ENCODE measurements at regions not wholly inside any gene's neighbourhood (a gene's known extent, or its start where the extent isn't known, plus 50 kb on each side); places are given as distances from the start of the nearest gene placed in this dataset.

DNA sequence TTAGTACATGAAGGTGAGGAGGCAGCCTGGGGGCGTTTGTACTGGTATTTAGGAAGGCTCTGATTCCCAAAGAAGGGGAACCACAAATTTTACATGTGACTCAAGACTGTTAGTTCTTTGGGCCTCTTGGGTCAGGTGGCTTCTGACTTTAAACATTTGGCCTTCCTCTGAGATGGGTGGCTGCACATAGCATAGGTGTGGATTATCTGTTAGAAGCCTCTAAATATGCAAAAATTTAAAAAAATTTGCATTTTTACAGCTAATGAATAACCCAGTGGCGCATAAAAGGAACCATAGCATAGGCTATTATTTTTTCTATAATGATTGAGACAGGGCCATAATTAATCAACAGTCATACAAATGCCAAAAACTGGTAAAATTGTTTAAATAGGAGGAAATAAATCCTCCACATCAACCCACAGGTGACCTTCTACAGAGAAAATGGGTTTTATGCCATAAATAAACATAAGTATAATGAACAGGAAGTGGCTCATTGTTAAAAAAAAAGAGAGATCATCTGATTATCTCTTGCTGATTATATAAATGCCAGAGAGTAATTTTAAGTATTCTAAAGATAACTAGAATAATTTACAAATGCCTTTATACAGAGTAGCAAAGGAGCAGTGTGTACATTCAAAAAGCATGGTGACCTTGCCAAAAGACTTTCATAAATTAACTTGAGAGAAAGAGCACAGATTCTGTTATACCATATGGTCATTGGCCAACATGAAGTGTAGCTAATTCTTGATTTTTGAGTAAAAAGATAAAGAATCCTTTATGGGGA lies 284.2 kb upstream of the ATP2B1 start:
- no peak for DNase-seq
- ATAC-seq = no peak

DNA sequence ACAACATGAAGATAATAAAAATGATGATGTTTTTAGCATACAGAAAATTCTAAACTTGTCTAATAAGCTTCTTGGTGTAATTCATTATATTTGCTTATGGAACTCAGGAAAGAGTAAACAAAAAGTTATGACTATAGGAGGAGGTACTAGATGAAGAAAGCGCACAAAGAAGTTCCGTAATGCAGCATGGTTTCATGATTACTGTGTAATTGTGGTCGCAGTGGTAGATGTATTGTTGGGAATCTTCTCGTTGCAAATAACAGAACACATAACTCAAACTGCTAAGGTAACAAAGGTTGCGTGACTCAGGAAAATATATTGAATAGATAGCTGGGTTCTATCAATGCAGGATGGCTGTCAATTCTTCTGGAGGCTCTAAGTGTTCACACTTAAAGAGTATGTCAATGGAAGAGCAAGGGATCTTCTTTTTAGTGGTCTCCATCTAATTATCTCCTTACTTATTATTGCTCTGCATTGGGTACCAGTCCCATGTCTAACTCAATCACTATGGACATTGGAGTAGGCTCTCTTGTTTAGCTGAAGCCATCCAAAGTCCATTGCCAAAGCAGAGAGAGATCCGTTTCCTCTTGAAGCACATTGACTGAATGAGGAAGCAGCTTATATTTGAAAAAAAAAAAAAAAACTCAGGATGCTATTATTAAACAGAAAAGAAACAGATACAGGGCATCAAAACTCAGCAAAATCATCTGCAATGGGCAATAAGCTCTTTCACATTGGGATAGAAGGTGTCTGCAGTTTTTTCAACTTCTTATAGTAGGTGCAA lies 283.4 kb upstream of the ATP2B1 start:
- ATAC-seq = no peak
- DNase-seq = no peak

DNA sequence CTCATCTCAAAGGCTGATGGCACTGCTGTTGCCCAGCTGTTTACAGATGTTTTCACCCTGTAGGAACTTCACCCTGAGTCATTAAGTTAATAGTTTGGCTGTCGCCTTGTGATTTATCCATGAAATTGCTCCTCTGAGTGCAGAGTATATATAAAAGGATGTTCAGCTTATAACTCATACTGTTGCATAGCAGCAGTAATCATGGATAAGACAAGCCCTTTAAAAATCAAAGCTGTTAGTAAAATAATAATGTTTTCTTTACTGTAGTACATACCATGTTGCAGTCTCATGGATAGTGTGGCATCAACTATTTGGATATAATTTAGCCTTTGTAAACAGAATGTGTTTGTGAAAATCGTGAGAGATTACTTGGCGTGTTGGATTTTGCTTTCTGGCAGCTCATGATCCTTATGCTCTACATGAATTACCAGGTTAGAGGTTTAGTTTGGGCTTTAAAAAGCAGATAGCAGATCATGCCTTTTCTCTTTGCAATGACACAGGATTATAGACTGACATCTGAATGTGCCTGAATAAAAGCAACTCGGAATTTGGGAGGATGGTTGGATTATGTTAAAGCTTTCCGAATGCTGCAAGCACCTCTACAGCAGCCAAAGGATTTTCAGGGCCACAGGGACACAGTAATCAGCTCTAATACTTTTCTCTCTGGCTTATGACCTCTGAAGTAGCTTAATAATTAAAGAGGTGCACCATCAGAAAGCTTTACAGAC lies 279.7 kb upstream of the ATP2B1 start:
- ATAC-seq = no peak
- no peak for DNase-seq

DNA sequence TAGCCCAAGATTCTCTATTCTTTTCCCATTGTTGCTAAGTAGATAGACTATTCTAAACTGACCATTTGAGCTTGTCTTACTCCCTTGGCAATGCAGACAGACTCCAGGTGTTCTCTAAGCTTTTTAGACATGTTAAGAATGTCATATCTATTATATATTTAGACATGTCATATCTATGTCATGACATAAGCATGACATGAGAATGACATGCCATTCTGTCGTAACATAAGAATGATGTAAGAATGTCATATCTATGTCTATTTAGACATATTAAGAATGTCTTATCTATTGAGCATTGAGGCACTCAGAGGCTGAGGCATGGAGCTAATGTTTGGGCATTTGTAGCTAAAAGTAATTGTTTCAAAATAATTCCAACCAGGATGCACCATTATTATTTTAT lies 277.3 kb upstream of the ATP2B1 start:
- no peak for ATAC-seq
- no peak for DNase-seq

DNA sequence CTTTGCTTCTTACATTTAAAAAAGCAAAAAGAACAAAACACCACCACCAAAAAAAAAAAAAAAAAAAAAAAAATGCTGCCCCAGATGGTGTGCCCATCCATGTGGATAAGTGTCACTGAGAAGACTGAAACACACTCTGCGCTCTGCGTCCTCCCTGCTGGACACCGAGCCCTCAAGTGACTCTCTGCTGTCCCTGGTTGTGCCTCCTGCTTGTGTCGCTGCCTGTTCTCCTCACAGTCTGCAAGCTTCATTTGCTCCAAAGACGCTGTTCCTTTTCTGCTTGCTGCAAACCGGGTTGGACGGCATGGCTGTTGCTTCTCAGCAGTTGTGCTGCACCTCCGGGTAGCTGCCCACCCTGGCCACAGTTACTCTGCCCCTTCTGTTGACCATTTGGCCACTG lies 276.2 kb upstream of the ATP2B1 start:
- no peak for DNase-seq
- ATAC-seq = no peak

GRCh38 chr12:89983622-89984021 lies 275.0 kb upstream of the ATP2B1 start:
- DNase-seq (no peak), ATAC-seq (no peak)

GRCh38 chr12:89980236-89980635 lies 271.6 kb upstream of the ATP2B1 start:
- DNase-seq (no peak), ATAC-seq (no peak)

GRCh38 chr12:89977405-89978085 lies 268.9 kb upstream of the ATP2B1 start:
- ATAC-seq = no peak

DNA sequence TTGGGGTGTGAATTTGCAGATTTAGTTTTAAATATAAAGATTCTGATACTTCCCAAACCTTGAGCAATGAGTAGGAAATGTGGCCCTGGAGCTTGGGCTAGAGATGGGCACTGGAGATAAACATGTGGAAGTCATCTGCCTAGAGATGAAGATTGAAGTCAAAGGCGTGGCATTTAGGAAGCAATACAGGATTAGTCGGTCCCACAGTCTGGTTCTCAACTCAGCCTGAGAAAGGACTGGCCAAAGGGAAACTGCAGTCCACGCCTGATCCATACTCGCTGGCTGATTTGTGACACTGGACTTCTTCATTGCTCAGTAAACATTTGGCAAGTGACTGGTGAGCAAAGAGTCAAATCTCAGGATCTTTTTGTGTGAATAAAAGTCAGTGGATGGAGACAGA lies 268.2 kb upstream of the ATP2B1 start:
- DNase-seq (no peak), ATAC-seq (no peak)

More at GRCh38 chr12:89977405-89978085, 268.9 kb upstream of the ATP2B1 start:
- no peak for DNase-seq

DNA sequence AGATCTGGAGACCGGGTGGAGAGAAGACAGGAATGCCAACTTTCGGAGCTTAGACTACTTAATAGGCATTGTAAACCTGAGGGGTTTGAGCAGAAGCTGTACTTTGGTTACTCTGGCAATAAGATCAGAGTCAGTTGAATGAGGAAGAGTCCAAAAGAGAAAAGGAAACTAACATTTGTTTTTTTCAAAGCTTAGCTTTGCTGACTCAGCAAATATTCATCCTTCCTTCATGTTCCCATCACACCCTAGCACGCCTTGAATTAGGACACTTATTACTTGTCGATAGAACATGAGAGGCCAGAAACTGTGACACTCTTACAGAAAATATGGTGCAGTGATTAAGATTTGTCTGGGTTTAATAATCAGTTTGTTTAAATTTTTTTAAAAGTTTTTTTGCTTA lies 266.9 kb upstream of the ATP2B1 start:
- DNase-seq (no peak), ATAC-seq (no peak)

DNA sequence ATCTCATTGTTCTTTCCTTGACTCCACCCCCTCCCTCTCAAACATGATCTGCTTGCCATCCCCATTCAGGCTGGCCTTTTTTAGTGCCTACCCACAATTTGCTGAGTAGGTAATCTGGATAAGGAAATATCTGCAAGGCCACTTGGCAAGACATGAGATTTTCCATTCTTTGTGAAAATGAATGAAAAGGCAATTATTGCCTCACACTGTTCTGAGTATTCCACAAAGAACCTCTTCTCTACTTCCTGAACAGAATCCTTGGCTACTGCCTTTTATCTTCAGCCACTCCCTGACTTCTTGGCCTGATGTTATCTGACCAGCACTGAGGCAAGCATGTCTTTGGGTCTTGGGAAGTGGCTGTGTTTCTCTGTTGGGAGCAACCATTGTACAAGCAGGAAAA lies 263.2 kb upstream of the ATP2B1 start:
- DNase-seq (no peak), ATAC-seq (no peak)

GRCh38 chr12:89970722-89971121 lies 262.1 kb upstream of the ATP2B1 start:
- no peak for DNase-seq
- ATAC-seq = no peak

GRCh38 chr12:89969093-89969492 lies 260.5 kb upstream of the ATP2B1 start:
- no peak for ATAC-seq
- DNase-seq = no peak

- ATAC-seq = no peak
- no peak for DNase-seq
These were observed 259.6 kb upstream of the ATP2B1 start for GRCh38 chr12:89968151-89968700.

- DNase-seq (no peak), ATAC-seq (no peak)
These were observed 258.0 kb upstream of the ATP2B1 start for GRCh38 chr12:89966495-89967240.

DNA sequence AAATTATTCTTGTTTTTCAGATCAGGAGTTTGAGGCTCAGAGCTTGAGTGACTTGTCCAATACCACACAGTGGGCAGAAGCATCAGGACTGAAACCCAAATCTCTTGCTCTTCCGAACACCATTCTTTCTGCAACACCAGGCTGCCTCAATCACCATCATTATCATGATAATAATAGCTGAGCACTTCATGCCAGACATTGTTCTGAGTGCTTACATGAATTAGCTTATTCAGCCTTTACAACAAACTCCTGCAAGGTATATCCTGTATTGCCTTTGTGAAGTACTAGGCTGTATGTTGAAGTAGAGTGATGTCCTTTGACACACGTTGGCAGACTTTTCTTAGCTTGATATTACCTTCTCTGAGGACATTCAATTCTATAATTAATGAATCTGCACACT lies 257.4 kb upstream of the ATP2B1 start:
- no peak for DNase-seq
- no peak for ATAC-seq

DNA sequence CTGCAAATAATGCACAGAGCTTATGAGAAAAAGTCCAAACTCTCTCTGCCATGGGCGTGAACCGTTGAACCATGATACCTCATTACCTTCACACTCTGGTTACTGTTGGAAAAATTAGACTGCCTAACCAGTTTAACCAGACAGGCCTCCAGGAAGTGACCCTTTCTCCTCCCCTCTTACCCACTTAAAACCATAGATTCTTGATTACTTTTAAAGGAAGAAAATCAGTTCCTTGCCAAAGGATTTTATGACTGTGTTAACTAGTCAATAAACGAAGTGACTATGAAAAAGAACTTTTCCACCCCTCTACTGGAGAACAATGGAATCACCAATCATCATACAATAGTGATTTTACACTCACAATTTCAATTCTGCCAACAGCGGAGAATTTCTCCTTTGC lies 254.0 kb upstream of the ATP2B1 start:
- DNase-seq (no peak), ATAC-seq (no peak)

GRCh38 chr12:89960607-89961394 lies 252.2 kb upstream of the ATP2B1 start:
- peak; percentile 69 for ATAC-seq
- DNase-seq = peak; percentile 16

GRCh38 chr12:89960011-89960507 lies 251.4 kb upstream of the ATP2B1 start:
- DNase-seq = peak; percentile 28

DNA sequence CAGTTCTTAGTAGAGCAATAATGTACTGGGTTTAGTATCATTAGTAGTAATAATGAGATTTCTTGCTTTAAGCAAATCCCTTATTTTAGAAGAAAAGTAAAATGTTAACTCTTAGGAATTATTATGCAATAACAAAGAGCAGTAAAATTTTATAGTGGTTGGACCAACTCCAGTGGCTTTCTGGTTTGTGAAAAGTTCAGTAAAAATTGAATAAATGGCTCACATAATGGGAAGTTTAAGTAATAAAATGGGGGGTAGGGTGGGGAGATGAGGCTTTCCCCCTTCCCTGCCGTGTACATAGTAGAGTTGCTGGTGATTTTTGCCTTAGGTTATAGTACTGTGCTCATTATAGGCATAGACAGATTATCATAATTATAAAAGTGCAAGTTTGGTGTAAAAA lies 250.5 kb upstream of the ATP2B1 start:
- no peak for ATAC-seq
- no peak for DNase-seq

More at GRCh38 chr12:89960011-89960507, 251.4 kb upstream of the ATP2B1 start:
- ATAC-seq = peak; percentile 98
